Keratinocyte (primary cell): ENCODE measurements at regions not wholly inside any gene's neighbourhood (a gene's known extent, or its start where the extent isn't known, plus 50 kb on each side); places are given as distances from the start of the nearest gene placed in this dataset.

Experiments
- CTCF ChIP-seq, 3 experiments: IDR thresholded peaks in 1 of 3; conservative IDR thresholded peaks in 1 of 3; optimal IDR thresholded peaks in 1 of 3; 2 replicates in 2 of 3; 3 replicates in 1 of 3; pipeline versions ENCODE3 to v1.5.1; 2011; ENCODE audit warnings: low read length in 3 of 3, mild to moderate bottlenecking in 3 of 3, moderate library complexity in 2 of 3, control low read depth in 1 of 3, inconsistent platforms in 1 of 3; ENCODE audit not compliant: insufficient read depth in 2 of 3; ENCODE audit errors: extremely low read depth in 1 of 3
- EZH2 ChIP-seq: IDR thresholded peaks from one replicate; pipeline ENCODE4 v1.6.1; 2012; ENCODE audit warnings: inconsistent platforms, mild to moderate bottlenecking, low read length, moderate library complexity

- no peak for TF ChIP-seq CTCF (optimal IDR thresholded peaks at IDR 0.05 in 1 of 3, IDR thresholded peaks at IDR 0.05 in 1 of 3, conservative IDR thresholded peaks at IDR 0.05 in 1 of 3; ENCODE audit: extremely low read depth in 1 of 3, insufficient read depth in 2 of 3, low read length in 3 of 3)
- TF ChIP-seq EZH2 = no peak
Observed at GRCh38 chr7:20561908-20562307, 53.6 kb upstream of the ABCB5 start.
